ENCODE measurements at regions not wholly inside any gene's neighbourhood (a gene's known extent, or its start where the extent isn't known, plus 50 kb on each side); places are given as distances from the start of the nearest gene placed in this dataset.

- H3K4me3 Mint-ChIP-seq = no peak overlapping the region
- H3K79me2 ChIP-seq (ENCODE audit: insufficient read depth, low read length) = no peaks in the 10 kb centered on the region
- no peak overlapping the region for H3K27ac ChIP-seq (ENCODE audit: low read depth in 1 of 2, low read length in 2 of 2)
- intact Hi-C loops (cut with micrococcal nuclease) = no loop called here
- H3K9ac ChIP-seq (ENCODE audit: insufficient read depth, low read length, poor library complexity, severe bottlenecking) = no peak overlapping the region
- peaks cover 0 to 10% (median 7%) of the 10 kb centered on the region in 7 donors for H3K9me3 Mint-ChIP-seq
- no peak overlapping the region for H3K4me3 ChIP-seq (replicated peaks in 1 of 3; ENCODE audit: low read depth in 2 of 3, low read length in 3 of 3)
- no peaks in the 10 kb centered on the region for H3K36me3 Mint-ChIP-seq
- TF ChIP-seq CTCF (IDR thresholded peaks at IDR 0.05) = no peak
- no peak overlapping the region for H3K4me2 ChIP-seq (replicated peaks; ENCODE audit: extremely low read depth, low read length, poor library complexity, severe bottlenecking)
- H3K9me3 ChIP-seq (replicated peaks in 1 of 2; ENCODE audit: control insufficient read depth in 1 of 2, insufficient read depth in 1 of 2, low read length in 2 of 2) = peaks cover 7 to 10% of the 10 kb centered on the region in 2 donors
- no peaks in the 10 kb centered on the region for H4K20me1 ChIP-seq (ENCODE audit: insufficient read depth, low read length)
- H3K27me3 Mint-ChIP-seq (ENCODE audit: low read depth in 3 of 3) = no peaks in the 10 kb centered on the region
- H3K27ac Mint-ChIP-seq = no peak overlapping the region
- H3K36me3 ChIP-seq (replicated peaks in 1 of 2; ENCODE audit: control insufficient read depth in 1 of 2, insufficient read depth in 2 of 2, low read length in 2 of 2) = no peaks in the 10 kb centered on the region
- no peaks in the 10 kb centered on the region for H3K27me3 ChIP-seq (ENCODE audit: control insufficient read depth in 2 of 2, insufficient read depth in 2 of 2, low read length in 2 of 2)
- WGBS (ENCODE audit: insufficient coverage) = 90% methylated on average over 3 of the region's 4 CpGs
- no peak overlapping the region for H2AFZ ChIP-seq (ENCODE audit: insufficient read depth, low read depth, low read length, poor library complexity, severe bottlenecking)
- no peaks in the 10 kb centered on the region for H3K4me1 Mint-ChIP-seq
- no peaks in the 10 kb centered on the region for H3K4me1 ChIP-seq (ENCODE audit: control insufficient read depth in 1 of 2, insufficient read depth in 2 of 2, low read length in 2 of 2)
- DNase-seq = no peak
Observed at GRCh38 chr3:135560847-135561246, 404.7 kb upstream of the PPP2R3A start.

- Mint-ChIP-seq H3K27me3 (ENCODE audit: low read depth in 3 of 3) (peaks cover 0 to 3% (median 1%) of the 10 kb centered on the region in 3 donors), H3K36me3 (no peaks in the 10 kb centered on the region), H3K9me3 (peaks cover 5 to 15% (median 12%) of the 10 kb centered on the region in 7 donors), H3K4me3 (no peak overlapping the region), H3K4me1 (no peaks in the 10 kb centered on the region), H3K27ac (no peak overlapping the region)
- no peaks in the 10 kb centered on the region for H3K36me3 ChIP-seq (replicated peaks in 1 of 2; ENCODE audit: control insufficient read depth in 1 of 2, insufficient read depth in 2 of 2, low read length in 2 of 2)
- no peak overlapping the region for H3K9ac ChIP-seq (ENCODE audit: insufficient read depth, low read length, poor library complexity, severe bottlenecking)
- DNase-seq = no peak
- H4K20me1 ChIP-seq (ENCODE audit: insufficient read depth, low read length) = no peaks in the 10 kb centered on the region
- H3K27me3 ChIP-seq (ENCODE audit: control insufficient read depth in 2 of 2, insufficient read depth in 2 of 2, low read length in 2 of 2) = no peaks in the 10 kb centered on the region
- no peak for TF ChIP-seq CTCF (IDR thresholded peaks at IDR 0.05)
- no peak overlapping the region for H3K4me2 ChIP-seq (replicated peaks; ENCODE audit: extremely low read depth, low read length, poor library complexity, severe bottlenecking)
- intact Hi-C loops (cut with micrococcal nuclease) = no loop called here
- H3K4me3 ChIP-seq (replicated peaks in 1 of 3; ENCODE audit: low read depth in 2 of 3, low read length in 3 of 3) = no peak overlapping the region
- H3K9me3 ChIP-seq (replicated peaks in 1 of 2; ENCODE audit: control insufficient read depth in 1 of 2, insufficient read depth in 1 of 2, low read length in 2 of 2) = peaks cover 7 to 14% of the 10 kb centered on the region in 2 donors
- no peaks in the 10 kb centered on the region for H3K79me2 ChIP-seq (ENCODE audit: insufficient read depth, low read length)
- no peak overlapping the region for H3K27ac ChIP-seq (ENCODE audit: low read depth in 1 of 2, low read length in 2 of 2)
- 89% methylated on average over 4 of the region's 4 CpGs for WGBS (ENCODE audit: insufficient coverage)
- H3K4me1 ChIP-seq (ENCODE audit: control insufficient read depth in 1 of 2, insufficient read depth in 2 of 2, low read length in 2 of 2) = no peaks in the 10 kb centered on the region
- H2AFZ ChIP-seq (ENCODE audit: insufficient read depth, low read depth, low read length, poor library complexity, severe bottlenecking) = no peak overlapping the region
Observed at GRCh38 chr3:135564696-135565095, 400.8 kb upstream of the PPP2R3A start.
